ENCODE measurements at regions not wholly inside any gene's neighbourhood (a gene's known extent, or its start where the extent isn't known, plus 50 kb on each side); places are given as distances from the start of the nearest gene placed in this dataset.

GRCh38 chr4:22072726-22073125, 124.2 kb upstream of the KCNIP4 start:
- no peak for DNase-seq (ENCODE audit: low spot score)
- Mint-ChIP-seq H3K27ac (ENCODE audit: unreplicated experiment) (no peak overlapping the region), H3K27me3 (ENCODE audit: unreplicated experiment) (no peaks in the 10 kb centered on the region), H3K9me3 (ENCODE audit: unreplicated experiment) (no peaks in the 10 kb centered on the region), H3K36me3 (ENCODE audit: low read depth, unreplicated experiment) (peaks cover 5% of the 10 kb centered on the region), H3K4me3 (ENCODE audit: unreplicated experiment) (no peak overlapping the region), H3K4me1 (ENCODE audit: unreplicated experiment) (no peaks in the 10 kb centered on the region)
- TF ChIP-seq, protein P1, sequence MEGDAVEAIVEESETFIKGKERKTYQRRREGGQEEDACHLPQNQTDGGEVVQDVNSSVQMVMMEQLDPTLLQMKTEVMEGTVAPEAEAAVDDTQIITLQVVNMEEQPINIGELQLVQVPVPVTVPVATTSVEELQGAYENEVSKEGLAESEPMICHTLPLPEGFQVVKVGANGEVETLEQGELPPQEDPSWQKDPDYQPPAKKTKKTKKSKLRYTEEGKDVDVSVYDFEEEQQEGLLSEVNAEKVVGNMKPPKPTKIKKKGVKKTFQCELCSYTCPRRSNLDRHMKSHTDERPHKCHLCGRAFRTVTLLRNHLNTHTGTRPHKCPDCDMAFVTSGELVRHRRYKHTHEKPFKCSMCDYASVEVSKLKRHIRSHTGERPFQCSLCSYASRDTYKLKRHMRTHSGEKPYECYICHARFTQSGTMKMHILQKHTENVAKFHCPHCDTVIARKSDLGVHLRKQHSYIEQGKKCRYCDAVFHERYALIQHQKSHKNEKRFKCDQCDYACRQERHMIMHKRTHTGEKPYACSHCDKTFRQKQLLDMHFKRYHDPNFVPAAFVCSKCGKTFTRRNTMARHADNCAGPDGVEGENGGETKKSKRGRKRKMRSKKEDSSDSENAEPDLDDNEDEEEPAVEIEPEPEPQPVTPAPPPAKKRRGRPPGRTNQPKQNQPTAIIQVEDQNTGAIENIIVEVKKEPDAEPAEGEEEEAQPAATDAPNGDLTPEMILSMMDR (IDR thresholded peaks at IDR 0.05; ENCODE audit: unreplicated experiment) = no peak

GRCh38 chr4:22072240-22072639, 123.7 kb upstream of the KCNIP4 start:
- H3K36me3 Mint-ChIP-seq (ENCODE audit: low read depth, unreplicated experiment) = peaks cover 5% of the 10 kb centered on the region
- no peak for DNase-seq (ENCODE audit: low spot score)
- no peaks in the 10 kb centered on the region for H3K4me1 Mint-ChIP-seq (ENCODE audit: unreplicated experiment)
- TF ChIP-seq, protein P1 (IDR thresholded peaks at IDR 0.05; ENCODE audit: unreplicated experiment) = no peak
- no peaks in the 10 kb centered on the region for H3K27me3 Mint-ChIP-seq (ENCODE audit: unreplicated experiment)
- no peak overlapping the region for H3K4me3 Mint-ChIP-seq (ENCODE audit: unreplicated experiment)
- no peak overlapping the region for H3K27ac Mint-ChIP-seq (ENCODE audit: unreplicated experiment)
- H3K9me3 Mint-ChIP-seq (ENCODE audit: unreplicated experiment) = no peaks in the 10 kb centered on the region

DNA sequence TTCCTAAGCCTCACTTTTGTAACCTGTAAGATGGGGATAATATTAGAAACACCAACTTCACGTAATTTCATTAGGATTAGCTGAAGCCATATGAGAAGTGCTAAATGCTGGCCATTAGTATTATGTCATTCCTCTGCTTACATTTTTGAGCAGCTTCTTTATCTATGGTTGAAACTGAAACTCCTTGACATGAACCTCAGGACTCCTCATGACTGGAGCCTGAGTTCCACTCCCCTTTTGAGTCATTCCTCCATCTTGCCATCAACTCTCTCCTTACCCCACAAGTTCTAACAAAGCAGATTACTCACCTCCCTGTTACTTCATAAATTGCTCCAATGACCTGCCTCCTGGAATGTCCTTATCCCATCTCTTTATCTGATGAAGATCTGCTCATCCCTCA, 123.2 kb upstream of the KCNIP4 start:
- Mint-ChIP-seq H3K9me3 (ENCODE audit: unreplicated experiment) (no peaks in the 10 kb centered on the region), H3K27me3 (ENCODE audit: unreplicated experiment) (no peaks in the 10 kb centered on the region), H3K36me3 (ENCODE audit: low read depth, unreplicated experiment) (peaks cover 5% of the 10 kb centered on the region), H3K4me3 (ENCODE audit: unreplicated experiment) (no peak overlapping the region), H3K27ac (ENCODE audit: unreplicated experiment) (no peak overlapping the region), H3K4me1 (ENCODE audit: unreplicated experiment) (no peaks in the 10 kb centered on the region)
- TF ChIP-seq, protein P1 (IDR thresholded peaks at IDR 0.05; ENCODE audit: unreplicated experiment) = no peak
- DNase-seq (ENCODE audit: low spot score) = no peak

GRCh38 chr4:22070256-22070655, 121.7 kb upstream of the KCNIP4 start:
- H3K36me3 Mint-ChIP-seq (ENCODE audit: low read depth, unreplicated experiment) = peaks cover 5% of the 10 kb centered on the region
- no peak overlapping the region for H3K4me3 Mint-ChIP-seq (ENCODE audit: unreplicated experiment)
- no peaks in the 10 kb centered on the region for H3K27me3 Mint-ChIP-seq (ENCODE audit: unreplicated experiment)
- H3K4me1 Mint-ChIP-seq (ENCODE audit: unreplicated experiment) = no peaks in the 10 kb centered on the region
- TF ChIP-seq, protein P1 (IDR thresholded peaks at IDR 0.05; ENCODE audit: unreplicated experiment) = no peak
- H3K27ac Mint-ChIP-seq (ENCODE audit: unreplicated experiment) = no peak overlapping the region
- no peak for DNase-seq (ENCODE audit: low spot score)
- H3K9me3 Mint-ChIP-seq (ENCODE audit: unreplicated experiment) = no peaks in the 10 kb centered on the region

- Mint-ChIP-seq H3K27ac (ENCODE audit: unreplicated experiment) (no peak overlapping the region), H3K4me1 (ENCODE audit: unreplicated experiment) (no peaks in the 10 kb centered on the region), H3K4me3 (ENCODE audit: unreplicated experiment) (no peak overlapping the region), H3K36me3 (ENCODE audit: low read depth, unreplicated experiment) (no peaks in the 10 kb centered on the region), H3K27me3 (ENCODE audit: unreplicated experiment) (no peaks in the 10 kb centered on the region), H3K9me3 (ENCODE audit: unreplicated experiment) (no peaks in the 10 kb centered on the region)
- TF ChIP-seq, protein P1 (IDR thresholded peaks at IDR 0.05; ENCODE audit: unreplicated experiment) = no peak
- no peak for DNase-seq (ENCODE audit: low spot score)
Observed at GRCh38 chr4:22063613-22064012, 115.0 kb upstream of the KCNIP4 start.

Measured in endothelial cell (in vitro differentiated cells).